Keratinocyte (primary cell): ENCODE measurements at regions not wholly inside any gene's neighbourhood (a gene's known extent, or its start where the extent isn't known, plus 50 kb on each side); places are given as distances from the start of the nearest gene placed in this dataset.

Experiments used
- DNase-seq: peaks from one replicate; pipeline ENCODE4 v3.0.0-alpha.2; 2011; ENCODE audit warnings: low read depth, missing footprints, low spot score
- FAIRE-seq: peaks from 2 replicates; lab custom pipeline; 2011; peaks lifted over from hg19 to GRCh38; lab: Jason Lieb, UNC
- H2AFZ ChIP-seq: 2 replicates; pipeline ENCODE4 v1.6.0; 2012; ENCODE audit warnings: low read length, control low read depth, inconsistent platforms; ENCODE audit not compliant: control insufficient read depth
- H3K27ac ChIP-seq: 2 replicates; pipeline ENCODE4 v1.5.1; 2011; ENCODE audit warnings: low read length; ENCODE audit not compliant: control insufficient read depth, insufficient read depth
- H3K27me3 ChIP-seq: 3 replicates; pipeline ENCODE4 v1.6.0; 2011; ENCODE audit warnings: low read length; ENCODE audit not compliant: control insufficient read depth, insufficient read depth; ENCODE audit errors: extremely low read depth
- H3K36me3 ChIP-seq, 2 experiments: 2 replicates in 1 of 2; 3 replicates in 1 of 2; pipeline ENCODE4 v1.5.1; 2011; ENCODE audit warnings: low read length in 2 of 2, mild to moderate bottlenecking in 1 of 2; ENCODE audit not compliant: control insufficient read depth in 2 of 2, insufficient read depth in 2 of 2; ENCODE audit errors: extremely low read depth in 1 of 2
- H3K4me1 ChIP-seq: 3 replicates; pipeline ENCODE4 v1.5.1; 2011; ENCODE audit warnings: low read length; ENCODE audit not compliant: control insufficient read depth, insufficient read depth; ENCODE audit errors: extremely low read depth
- H3K4me2 ChIP-seq: 3 replicates; pipeline ENCODE4 v1.6.0; 2011; ENCODE audit warnings: low read depth, low read length; ENCODE audit not compliant: control insufficient read depth, insufficient read depth; ENCODE audit errors: extremely low read depth
- H3K4me3 ChIP-seq, 3 experiments: fragments of 200-600 bp in 1 of 3; sonication (generic) in 1 of 3; 2 replicates in 2 of 3; 3 replicates in 1 of 3; pipeline ENCODE4 v1.5.1; 2011 to 2016; ENCODE audit warnings: low read length in 3 of 3, mild to moderate bottlenecking in 3 of 3, control low read depth in 2 of 3, inconsistent platforms in 1 of 3, low read depth in 1 of 3, mixed read lengths in 1 of 3, mixed run types in 1 of 3, moderate library complexity in 1 of 3; ENCODE audit not compliant: control insufficient read depth in 2 of 3, insufficient read depth in 2 of 3; ENCODE audit errors: extremely low read depth in 1 of 3
- H3K79me2 ChIP-seq: 2 replicates; pipeline ENCODE4 v1.6.0; 2012; ENCODE audit warnings: low read length; ENCODE audit not compliant: control insufficient read depth, insufficient read depth
- H3K9ac ChIP-seq: 3 replicates; pipeline ENCODE4 v1.6.0; 2011; ENCODE audit warnings: low read length; ENCODE audit not compliant: control insufficient read depth, insufficient read depth; ENCODE audit errors: extremely low read depth
- H3K9me1 ChIP-seq: 3 replicates; pipeline ENCODE4 v1.6.0; 2011; ENCODE audit warnings: low read length; ENCODE audit not compliant: control insufficient read depth, insufficient read depth; ENCODE audit errors: extremely low read depth
- H3K9me3 ChIP-seq: 2 replicates; pipeline ENCODE4 v1.5.1; 2012; ENCODE audit warnings: low read depth, low read length; ENCODE audit not compliant: control insufficient read depth
- H4K20me1 ChIP-seq: 3 replicates; pipeline ENCODE4 v1.6.0; 2011; ENCODE audit warnings: low read length; ENCODE audit not compliant: control insufficient read depth, insufficient read depth; ENCODE audit errors: extremely low read depth
- CTCF ChIP-seq, 3 experiments: IDR thresholded peaks in 1 of 3; conservative IDR thresholded peaks in 1 of 3; optimal IDR thresholded peaks in 1 of 3; 2 replicates in 2 of 3; 3 replicates in 1 of 3; pipeline versions ENCODE3 to v1.5.1; 2011; ENCODE audit warnings: low read length in 3 of 3, mild to moderate bottlenecking in 3 of 3, moderate library complexity in 2 of 3, control low read depth in 1 of 3, inconsistent platforms in 1 of 3; ENCODE audit not compliant: insufficient read depth in 2 of 3; ENCODE audit errors: extremely low read depth in 1 of 3
- EZH2 ChIP-seq: IDR thresholded peaks from one replicate; pipeline ENCODE4 v1.6.1; 2012; ENCODE audit warnings: inconsistent platforms, mild to moderate bottlenecking, low read length, moderate library complexity
- dilution Hi-C: fragments of 300-500 bp; cut with MboI; formaldehyde crosslinking; loops from one replicate; pipeline ENCODE4 v1.7.0; 2020; ENCODE audit warnings: low sequenced_read_pairs; ENCODE audit not compliant: extremely low pct_ligation_motif_present

GRCh38 chr10:36266923-36267322 is 624.8 kb upstream of the FZD8 start:
- H3K36me3 ChIP-seq, result no peaks in the 10 kb centered on the region
- dilution Hi-C loops, result no loop called here
- peak overlapping the region in 1 of 3 experiments; percentile 30 for H3K4me3 ChIP-seq
- peaks cover 21% of the 10 kb centered on the region for H3K4me1 ChIP-seq
- no peak overlapping the region for H3K9ac ChIP-seq
- TF ChIP-seq CTCF (optimal IDR thresholded peaks at IDR 0.05 in 1 of 3, IDR thresholded peaks at IDR 0.05 in 1 of 3, conservative IDR thresholded peaks at IDR 0.05 in 1 of 3; ENCODE audit: extremely low read depth in 1 of 3, insufficient read depth in 2 of 3, low read length in 3 of 3) (no peak), EZH2 (no peak)
- H3K27me3 ChIP-seq, result no peaks in the 10 kb centered on the region
- H2AFZ ChIP-seq, result peak overlapping the region; percentile 74
- no peaks in the 10 kb centered on the region for H3K79me2 ChIP-seq
- no peak for DNase-seq
- no peaks in the 10 kb centered on the region for H3K9me1 ChIP-seq
- H3K27ac ChIP-seq, result peak overlapping the region; percentile 34
- FAIRE-seq, result no peak
- H3K9me3 ChIP-seq, result no peaks in the 10 kb centered on the region
- peak overlapping the region; percentile 41 for H3K4me2 ChIP-seq
- H4K20me1 ChIP-seq, result no peaks in the 10 kb centered on the region

DNA sequence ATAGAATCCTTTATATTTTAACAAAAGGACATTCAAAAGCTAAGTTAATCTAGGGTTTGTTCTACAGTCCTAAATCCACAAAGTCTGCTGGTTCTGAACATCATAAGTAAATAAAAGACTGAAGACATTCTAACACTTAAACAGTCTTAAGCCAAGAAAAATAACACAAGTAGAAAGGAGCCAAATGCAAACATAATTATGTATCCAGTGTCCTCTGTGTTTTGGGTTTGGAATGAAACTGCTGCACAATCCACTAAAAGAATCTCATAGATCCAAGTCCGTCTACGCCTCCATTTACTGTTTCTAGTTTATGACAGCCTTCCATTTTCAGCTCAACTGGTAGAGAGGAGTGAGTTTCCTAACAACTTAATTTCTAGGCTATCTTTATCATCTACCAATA is 623.6 kb upstream of the FZD8 start:
- Histone ChIP-seq H3K9me3 (no peaks in the 10 kb centered on the region), H2AFZ (no peak overlapping the region), H3K27ac (no peak overlapping the region), H3K79me2 (no peaks in the 10 kb centered on the region), H4K20me1 (no peaks in the 10 kb centered on the region), H3K9ac (no peak overlapping the region), H3K36me3 (no peaks in the 10 kb centered on the region), H3K4me1 (peaks cover 10% of the 10 kb centered on the region), H3K4me2 (no peak overlapping the region), H3K4me3 (no peak overlapping the region), H3K9me1 (no peaks in the 10 kb centered on the region), H3K27me3 (no peaks in the 10 kb centered on the region)
- DNase-seq (no peak), FAIRE-seq (no peak)
- dilution Hi-C loops, result no loop called here
- no peak for TF ChIP-seq CTCF (optimal IDR thresholded peaks at IDR 0.05 in 1 of 3, IDR thresholded peaks at IDR 0.05 in 1 of 3, conservative IDR thresholded peaks at IDR 0.05 in 1 of 3; ENCODE audit: extremely low read depth in 1 of 3, insufficient read depth in 2 of 3, low read length in 3 of 3)
- no peak for TF ChIP-seq EZH2
